ENCODE measurements at regions not wholly inside any gene's neighbourhood (a gene's known extent, or its start where the extent isn't known, plus 50 kb on each side); places are given as distances from the start of the nearest gene placed in this dataset.

- DNase-seq (ENCODE audit: low read depth) = no peak
These were observed 920.7 kb downstream of the SQOR start for GRCh38 chr15:46555547-46555946.

- DNase-seq (ENCODE audit: low read depth) = no peak
These were observed 921.2 kb downstream of the SQOR start for GRCh38 chr15:46556010-46556409.

- DNase-seq (ENCODE audit: low read depth) = no peak
These were observed 921.9 kb downstream of the SQOR start for GRCh38 chr15:46556559-46557379.

- DNase-seq (ENCODE audit: low read depth) = no peak
These were observed 933.1 kb downstream of the SQOR start for GRCh38 chr15:46567968-46568367.

DNA sequence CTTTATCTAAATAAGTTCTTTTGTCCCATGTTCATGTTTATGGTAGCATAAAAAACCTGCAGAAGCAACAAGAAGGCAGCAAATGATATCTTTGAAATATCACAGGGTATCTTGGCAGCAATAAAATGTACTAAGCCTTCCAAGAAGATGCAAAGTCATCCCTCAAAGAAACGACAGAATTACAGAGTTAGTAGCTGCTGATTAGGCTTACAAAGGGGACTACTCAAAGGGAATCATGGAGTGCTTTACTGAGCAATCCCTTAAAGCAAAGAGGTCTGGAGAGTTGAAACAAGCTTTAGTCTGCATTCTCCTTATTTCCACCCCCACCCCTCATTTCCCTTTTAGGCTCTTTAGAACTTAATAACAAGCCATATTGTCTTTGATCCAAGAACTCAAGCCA is 935.0 kb downstream of the SQOR start:
- DNase-seq (ENCODE audit: low read depth) = no peak

GRCh38 chr15:46576646-46577395 is 942.0 kb downstream of the SQOR start:
- DNase-seq (ENCODE audit: low read depth) = no peak

- DNase-seq (ENCODE audit: low read depth) = no peak
These were observed 942.9 kb downstream of the SQOR start for GRCh38 chr15:46577767-46578166.

DNA sequence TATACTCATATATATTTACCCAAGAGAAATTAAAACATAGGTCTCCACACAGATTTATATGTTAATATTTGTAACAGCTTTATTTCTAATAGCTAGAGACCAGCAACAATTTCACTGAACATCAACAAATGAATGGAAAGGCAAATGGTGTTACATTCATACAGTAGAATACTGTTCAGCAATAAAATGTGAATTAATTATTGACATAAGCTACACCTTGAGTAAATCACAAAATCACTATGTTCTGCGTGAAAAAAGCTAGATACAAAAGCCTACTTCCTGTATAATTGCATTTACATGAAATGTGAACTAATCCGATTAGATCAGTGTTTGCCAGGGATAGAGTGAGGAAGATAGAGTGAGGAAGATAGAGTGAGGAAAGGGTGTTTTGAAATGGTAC is 945.7 kb downstream of the SQOR start:
- no peak for DNase-seq (ENCODE audit: low read depth)

DNA sequence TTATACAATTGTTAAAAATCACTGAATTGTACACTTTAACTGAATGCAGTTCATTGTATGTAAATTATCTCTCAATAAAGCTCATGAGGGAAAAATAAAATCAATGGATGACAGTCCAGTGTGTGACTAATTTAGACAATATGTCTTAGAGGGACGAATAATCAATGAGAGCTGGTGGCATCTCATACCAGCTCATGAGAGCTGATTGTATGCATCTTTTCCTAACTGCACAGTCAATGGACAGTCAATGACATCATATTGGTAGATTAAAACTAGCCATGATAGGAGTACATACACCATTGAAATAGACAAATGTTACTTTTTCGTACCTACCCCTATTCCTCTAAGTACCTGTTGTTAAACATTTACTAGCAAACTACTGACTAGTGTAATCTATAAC is 946.1 kb downstream of the SQOR start:
- no peak for DNase-seq (ENCODE audit: low read depth)

- DNase-seq (ENCODE audit: low read depth) = no peak
These were observed 954.3 kb downstream of the SQOR start for GRCh38 chr15:46589088-46589487.

GRCh38 chr15:46591462-46591861 is 956.6 kb downstream of the SQOR start:
- DNase-seq (ENCODE audit: low read depth) = no peak

GRCh38 chr15:46595016-46595415 is 960.2 kb downstream of the SQOR start:
- no peak for DNase-seq (ENCODE audit: low read depth)

- no peak for DNase-seq (ENCODE audit: low read depth)
These were observed 972.2 kb downstream of the SQOR start for GRCh38 chr15:46607077-46607476.

- no peak for DNase-seq (ENCODE audit: low read depth)
These were observed 981.2 kb downstream of the SQOR start for GRCh38 chr15:46616033-46616432.

DNA sequence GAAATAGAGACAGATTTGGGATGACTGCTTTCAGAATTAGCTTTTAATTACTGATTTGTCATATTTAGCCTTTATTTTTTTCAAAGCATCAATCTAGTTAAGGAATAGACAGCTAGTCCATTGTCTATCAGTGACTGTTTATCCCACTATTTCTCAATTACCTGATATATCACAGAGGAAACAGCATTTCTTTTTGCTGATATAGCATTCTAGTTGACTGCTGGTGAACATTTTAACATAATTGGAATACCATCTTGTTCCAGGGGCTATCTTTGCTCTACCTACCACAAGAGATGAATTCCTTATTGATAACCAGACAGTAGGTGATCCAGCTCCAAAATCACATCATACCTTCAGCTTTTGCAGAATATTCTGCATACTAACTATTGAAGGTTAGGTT is 982.7 kb downstream of the SQOR start:
- DNase-seq (ENCODE audit: low read depth) = no peak

GRCh38 chr15:46618984-46619383 is 984.2 kb downstream of the SQOR start:
- DNase-seq (ENCODE audit: low read depth) = no peak

DNA sequence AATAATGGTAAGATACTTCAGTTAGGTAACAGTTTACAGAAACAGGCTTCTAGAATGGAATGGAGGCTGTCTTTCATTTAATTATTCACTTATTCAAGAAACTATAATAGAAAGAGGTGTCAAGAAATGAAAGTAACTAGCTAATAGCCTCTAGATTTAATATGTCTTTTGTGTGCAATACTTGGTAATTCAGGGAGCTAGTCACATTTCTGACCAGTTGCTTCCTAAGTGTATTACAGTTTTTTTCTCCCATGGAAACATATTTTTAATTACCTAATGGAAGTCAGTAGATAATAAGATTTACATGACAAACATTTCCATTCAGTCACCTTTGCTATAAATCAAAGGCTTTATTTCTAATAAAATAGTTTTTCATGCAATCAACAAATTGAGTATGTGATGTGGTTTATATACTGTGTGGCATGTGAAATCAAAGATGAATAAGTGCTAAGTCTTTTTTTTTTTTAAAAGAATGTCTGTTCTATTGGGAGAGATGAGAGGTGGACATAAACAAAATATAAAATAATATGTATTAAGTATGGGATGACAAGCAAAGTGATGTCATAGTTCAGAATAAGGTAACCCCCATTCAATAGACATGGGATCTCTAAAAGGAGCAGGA is 985.7 kb downstream of the SQOR start:
- no peak for DNase-seq (ENCODE audit: low read depth)

DNA sequence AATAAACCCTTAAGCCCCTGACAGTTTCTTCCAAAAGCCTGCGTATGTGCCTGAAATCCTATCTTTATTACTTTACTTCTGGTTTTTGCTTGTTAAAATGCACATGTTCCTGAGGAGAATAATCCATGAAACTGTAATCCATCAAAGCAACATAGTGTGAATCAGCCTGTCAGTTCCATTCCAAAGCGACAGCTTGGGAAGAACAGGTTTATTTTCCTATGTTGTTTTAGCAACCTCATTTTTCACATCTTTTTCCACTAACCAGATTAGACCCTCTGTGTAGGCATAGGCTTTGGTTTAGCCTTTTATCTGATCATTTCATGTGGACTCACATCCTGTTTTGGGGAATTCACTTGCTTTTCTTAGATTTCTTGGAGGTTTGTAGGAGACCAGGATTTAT is 988.0 kb downstream of the SQOR start:
- no peak for DNase-seq (ENCODE audit: low read depth)

- DNase-seq (ENCODE audit: low read depth) = no peak
These were observed 1001.4 kb downstream of the SQOR start for GRCh38 chr15:46636206-46636605.

DNA sequence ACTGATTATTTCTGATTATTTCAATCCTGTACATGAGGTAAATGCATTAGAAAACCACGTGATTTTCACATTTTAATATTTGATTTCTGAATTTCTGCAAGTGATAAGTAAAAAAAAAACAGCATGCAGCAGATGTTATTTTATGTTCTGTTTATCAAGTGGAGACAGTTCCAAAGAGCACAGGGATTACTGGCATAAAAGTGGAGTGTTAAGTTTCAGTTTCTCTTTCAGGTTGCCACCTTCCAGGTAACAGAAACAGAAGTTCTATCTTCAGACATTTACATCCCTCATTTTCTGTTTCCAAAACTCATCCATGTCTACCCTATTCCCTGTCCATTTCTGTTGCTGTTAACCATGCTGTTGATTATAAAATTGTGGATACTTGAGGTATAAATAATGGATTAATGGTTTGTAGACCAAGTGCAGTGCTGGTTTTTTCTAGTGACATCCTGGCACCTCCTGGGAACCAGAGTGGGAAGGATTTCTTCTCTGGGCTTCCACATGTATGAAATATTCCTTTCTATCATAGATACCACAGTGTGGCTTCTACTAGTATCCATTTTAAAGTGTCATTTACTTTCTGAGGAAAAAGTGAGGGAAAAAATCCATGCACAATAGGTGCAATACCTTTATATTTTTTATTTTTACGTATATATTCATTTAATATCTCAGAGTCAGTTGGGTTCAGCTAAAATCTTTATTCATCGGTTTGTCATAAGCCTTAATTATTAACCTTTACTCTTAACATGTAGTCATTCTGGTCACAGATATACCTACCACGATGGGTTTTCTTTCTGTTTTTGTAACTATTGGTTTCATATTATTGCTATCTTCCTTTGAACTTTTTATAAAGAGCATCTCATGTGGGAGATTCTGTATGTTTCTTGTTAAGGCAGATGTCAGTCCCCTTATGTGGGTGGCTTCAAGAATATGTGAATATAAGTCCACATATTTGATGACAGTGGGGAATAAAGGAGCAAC is 1010.0 kb downstream of the SQOR start:
- no peak for DNase-seq (ENCODE audit: low read depth)

DNA sequence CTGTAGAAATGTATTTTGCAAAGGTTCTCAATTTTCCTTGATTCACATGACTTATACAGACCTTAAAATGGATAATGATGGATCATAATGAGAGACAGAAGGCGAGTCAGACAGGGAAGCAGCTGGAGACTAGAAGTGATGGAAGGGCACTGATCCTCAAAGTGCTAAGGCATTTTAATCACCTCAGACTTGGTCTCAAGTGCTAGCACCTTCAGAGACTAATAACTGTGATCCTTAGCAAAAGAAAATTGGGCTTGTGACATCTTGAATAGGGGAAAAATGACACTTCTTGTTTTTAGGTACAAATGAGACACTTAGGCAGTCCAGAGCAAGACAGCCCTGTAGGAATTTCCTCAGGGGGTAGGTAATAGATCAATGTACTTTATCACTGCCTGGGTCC is 1011.7 kb downstream of the SQOR start:
- no peak for DNase-seq (ENCODE audit: low read depth)

- DNase-seq (ENCODE audit: low read depth) = no peak
These were observed 1012.2 kb downstream of the SQOR start for GRCh38 chr15:46647046-46647445.

All from non-pigmented ciliary epithelial cell (primary cell).